GM19043 (cell line): ENCODE measurements at regions not wholly inside any gene's neighbourhood (a gene's known extent, or its start where the extent isn't known, plus 50 kb on each side); places are given as distances from the start of the nearest gene placed in this dataset.

Experiments
- ATAC-seq: cut with Tn5 transposase; IDR thresholded peaks from one replicate; pipeline ENCODE4 v1.9.1; 2021; ENCODE audit warnings: low read depth; ENCODE audit not compliant: unreplicated experiment

DNA sequence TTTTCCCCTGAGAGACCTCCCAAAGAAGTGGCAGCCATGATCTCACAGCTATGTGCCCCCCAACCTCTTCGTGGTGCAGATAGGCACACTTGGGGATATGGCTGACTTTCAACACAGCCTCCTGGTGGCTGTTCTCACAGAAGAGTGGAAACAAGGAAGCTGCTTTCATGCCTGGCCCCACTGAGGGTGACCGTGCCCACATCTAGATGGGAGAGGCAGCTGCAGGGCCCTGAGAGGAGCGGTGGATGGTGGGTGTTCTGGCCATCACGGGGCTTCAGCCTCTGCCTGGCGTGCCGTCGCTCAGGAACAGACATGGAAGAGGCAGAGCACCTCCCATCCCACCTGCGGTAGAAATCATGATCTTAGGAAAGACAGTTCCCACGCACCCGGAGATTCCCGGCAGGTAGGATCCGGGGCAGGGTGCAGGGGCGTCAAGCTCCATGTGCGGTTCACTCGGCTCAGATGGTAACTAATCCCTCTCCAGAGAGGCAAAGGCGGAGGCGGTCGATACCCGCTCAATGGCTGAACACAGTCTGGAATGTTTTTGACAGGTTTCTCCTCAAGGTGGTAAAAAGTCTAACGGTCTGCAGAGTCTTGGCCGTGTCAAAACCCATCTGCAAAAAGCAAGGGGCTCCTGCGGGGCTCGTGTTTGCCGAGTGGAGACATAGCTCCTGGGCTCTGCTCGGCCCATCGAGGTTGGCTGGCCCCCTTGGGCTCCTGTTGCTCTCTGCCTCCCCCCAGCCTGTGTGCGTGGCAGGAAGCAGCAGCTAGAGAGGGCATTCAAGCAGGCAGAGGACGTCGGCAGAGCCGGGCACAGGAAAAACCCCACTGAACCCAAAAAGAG, 225.2 kb upstream of the RTL1 start:
- ATAC-seq, result no peak

DNA sequence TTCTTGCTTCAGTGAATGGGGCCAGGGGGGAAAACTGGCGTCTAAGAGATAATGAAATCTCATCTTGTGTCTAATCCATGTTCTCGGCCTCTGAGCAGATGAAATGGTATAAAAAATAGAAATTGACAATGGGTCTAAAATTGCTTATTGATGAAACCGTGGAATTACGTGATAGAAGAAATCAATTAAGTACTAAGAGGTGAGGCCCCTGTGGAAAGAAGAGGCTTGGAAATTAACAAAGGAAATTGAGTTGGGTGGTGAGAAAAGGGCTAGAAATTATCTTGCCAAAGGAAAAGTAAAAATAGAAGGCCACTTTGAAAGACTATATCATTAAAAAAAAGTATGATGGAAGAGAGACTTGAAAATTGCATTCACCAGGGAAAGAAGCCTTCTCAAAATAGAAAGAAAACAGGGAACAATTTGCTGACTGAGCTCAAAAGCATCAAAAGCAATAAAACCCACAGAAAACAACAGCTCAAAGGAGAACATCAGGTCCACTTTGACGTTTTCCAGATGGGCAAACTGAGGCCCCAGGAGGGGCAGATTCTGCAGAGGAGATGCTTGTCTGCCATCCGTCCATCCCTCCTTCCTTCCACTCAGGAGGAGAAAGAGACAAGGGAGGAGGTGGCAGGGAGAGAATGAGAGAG, 226.1 kb upstream of the RTL1 start:
- no peak for ATAC-seq

DNA sequence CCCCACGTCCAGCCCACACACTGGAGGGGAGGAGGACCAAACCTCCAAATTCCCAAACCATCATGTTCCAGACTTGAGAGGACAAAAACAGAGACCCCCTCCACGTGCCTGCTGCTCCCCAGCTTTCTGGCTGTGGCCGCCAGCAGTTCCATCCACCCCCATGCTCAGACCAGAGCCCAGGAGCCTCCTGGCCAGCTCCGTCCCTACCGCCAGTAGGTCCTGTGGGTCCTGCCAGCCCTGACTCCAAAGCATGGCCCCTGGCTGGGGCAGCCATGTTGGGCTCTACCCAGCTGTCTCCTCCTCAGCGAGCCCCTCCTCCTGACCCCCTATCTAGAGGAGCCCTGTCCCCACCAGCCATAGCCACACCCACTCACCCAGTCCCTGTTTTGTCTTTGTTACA, 227.3 kb upstream of the RTL1 start:
- ATAC-seq, result no peak

DNA sequence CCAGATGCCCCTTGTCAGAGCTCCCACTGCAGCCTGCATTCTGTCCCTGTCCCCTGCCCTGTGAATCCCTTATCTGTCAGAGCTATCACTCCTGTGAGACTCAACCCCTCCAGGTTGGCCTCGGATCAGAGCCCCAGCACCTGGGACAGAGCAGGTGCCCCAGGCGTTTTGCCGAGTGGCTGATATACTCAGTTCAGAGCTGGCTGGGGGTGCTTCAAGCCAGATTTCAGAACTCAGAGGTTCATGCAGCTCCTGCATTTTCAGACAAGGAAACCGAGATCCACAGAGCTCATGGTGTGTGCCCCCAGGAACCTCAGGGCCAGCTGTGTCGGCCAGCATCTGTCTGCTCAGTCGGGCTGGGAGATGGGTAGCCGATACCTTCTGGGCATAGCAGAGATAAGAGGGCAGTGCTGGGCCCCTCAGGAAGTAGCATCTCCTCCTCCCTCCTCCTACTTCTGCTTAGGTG, 228.0 kb upstream of the RTL1 start:
- no peak for ATAC-seq

DNA sequence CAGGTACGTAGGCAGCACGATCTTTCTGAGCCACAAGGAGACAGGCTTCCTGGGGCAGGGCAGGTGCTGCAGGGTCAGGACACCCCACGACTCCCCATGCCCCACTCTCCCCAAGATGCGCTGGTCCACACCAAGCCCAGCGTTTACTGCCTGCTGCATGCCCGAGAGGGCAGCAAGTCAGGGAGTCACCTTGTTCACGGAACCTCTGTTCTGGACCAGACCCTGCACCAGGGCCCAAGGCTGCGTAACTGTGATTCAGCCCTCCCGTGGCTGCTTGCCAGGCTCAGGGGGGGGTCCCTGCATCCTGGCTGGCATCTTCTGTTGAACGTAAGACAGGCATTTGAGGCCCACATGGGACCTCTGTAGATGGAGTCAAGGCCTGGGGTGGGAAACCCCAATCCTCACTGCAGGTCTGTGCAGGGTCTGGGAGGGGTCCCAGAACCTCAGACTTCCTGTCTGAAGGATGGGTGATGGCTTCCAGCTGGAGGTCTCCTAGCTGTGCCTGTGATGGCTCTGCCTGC, 228.6 kb upstream of the RTL1 start:
- ATAC-seq, result no peak

DNA sequence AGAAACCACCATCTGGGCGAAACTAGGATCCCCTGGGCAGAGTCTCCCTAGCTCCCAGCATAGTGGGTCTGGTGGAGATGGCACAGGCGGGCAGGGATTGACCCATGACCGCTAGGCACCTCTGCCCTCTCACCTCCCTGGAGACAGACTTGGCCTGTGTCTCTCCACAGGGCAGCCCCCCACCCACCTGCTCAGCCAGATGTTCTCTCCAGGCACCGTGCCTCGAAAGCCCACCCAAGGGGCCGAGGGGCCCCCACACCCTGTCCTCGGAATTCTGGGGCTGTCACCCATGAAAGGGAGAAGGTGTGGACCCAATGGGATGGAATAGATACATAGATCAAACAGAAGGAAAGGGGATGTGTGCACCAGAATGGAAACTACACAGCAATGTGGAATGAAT, 229.1 kb upstream of the RTL1 start:
- no peak for ATAC-seq

DNA sequence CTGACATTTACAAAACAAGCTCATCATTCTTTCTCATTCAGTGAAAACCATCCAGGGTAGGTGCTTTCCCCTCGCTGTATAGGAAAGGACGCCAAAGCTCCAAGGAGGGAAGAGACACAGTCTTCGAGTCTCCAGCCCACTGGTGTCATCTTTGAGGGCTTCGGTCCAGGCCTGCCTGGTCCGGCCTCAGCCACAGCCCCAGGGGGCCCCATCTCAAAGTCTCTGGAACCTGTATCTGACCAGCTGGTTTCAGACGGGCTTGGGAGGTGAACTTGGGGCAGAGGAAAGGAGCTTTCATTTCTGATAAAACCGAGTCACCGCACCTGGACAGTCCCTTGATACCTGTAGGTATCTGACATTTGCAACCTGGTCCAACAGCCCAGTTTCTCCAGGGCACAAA, 229.5 kb upstream of the RTL1 start:
- no peak for ATAC-seq

DNA sequence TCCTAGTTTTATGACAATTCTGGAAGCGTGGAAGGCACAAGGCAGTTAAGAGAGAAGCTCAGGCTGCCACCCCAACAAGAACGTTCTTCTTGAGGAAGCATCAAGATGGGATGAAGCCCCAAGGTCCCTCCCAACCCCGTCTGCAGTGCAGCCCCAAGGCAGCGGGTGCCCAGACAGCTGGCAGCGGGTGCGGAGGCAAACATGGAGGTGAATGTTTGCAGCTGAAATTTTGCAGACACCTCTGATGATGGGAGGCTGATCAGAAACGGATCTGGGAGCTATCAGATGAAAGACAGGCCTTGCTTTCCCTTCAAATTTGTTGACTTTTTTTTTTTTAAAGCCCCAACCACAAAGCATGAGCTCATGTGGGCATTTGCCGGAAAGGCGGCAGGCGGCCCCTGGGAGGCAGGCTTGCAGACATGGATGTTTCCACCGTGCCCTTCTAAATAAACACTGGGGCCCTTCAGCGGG, 230.7 kb upstream of the RTL1 start:
- no peak for ATAC-seq

DNA sequence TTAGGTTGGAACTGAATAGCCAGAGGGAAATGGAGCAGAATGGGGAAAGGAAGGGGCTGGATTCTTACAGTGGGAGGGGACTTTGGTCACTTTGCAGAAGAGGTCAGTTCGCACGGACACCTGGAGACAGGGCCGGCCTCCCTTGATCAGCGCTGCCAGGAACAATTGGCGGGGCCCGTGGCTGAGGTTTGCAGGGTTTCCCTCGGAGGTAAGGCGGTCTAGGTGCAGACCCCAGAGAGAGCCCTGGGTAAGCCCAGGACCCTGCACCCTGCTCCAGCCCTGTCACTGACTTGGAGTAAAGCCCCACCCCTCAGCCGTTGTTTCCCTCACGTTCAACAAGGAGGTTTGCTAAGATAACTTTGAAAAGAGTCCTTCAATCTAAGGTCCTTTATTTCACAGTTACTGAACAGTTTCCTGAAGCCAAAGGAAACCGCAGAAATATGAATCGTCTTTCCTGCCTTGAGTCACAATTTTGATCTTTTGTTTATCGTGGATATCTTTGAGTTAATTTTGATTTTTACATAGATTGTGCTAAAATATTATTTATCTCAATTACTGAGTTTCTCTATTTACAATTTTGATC, 231.4 kb upstream of the RTL1 start:
- no peak for ATAC-seq

DNA sequence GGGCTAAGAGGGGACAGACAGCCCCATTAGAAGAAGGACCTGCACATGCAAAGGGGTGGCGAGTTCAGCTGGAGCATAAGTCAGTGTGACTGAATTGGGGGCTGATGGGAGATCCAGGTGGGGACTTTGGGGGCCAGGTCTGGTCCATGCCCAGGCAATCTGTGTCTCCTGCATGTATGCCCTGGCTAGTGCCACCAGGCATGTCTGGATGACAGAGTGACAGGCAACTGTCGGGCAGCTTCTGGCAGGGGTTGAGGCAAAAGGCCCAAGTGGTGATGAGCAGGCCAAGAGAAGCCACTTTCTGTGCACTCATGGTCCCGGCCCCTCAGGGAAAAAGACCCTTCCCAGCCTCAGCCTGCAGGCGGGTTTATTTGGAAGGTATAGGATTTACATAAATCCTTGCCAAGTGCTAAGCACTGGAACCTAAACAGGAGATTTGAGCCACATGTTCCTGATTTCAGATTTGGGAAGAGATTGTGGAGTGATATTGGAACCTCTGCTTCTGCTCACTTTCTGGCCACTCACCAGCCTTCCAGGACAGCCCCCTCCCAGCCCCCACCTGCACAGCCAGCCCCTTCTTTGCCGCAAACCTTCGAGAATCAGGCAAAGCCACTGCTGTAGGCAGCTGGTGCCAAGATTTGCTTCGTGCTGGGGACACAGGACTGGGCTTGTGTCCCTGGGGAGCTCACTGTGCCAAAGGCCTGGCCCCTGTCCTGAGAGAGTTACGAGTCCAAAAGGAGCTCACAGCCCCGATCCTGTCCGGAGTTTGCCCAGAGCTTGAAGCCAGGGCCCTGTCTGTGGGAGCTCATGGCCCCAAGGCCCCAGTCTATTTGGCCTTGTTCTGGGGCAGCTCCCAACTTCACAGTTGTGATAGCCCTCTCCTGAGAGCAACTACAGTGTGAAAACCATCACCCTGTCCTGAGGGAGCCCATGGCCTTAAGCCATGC, 232.5 kb upstream of the RTL1 start:
- no peak for ATAC-seq

DNA sequence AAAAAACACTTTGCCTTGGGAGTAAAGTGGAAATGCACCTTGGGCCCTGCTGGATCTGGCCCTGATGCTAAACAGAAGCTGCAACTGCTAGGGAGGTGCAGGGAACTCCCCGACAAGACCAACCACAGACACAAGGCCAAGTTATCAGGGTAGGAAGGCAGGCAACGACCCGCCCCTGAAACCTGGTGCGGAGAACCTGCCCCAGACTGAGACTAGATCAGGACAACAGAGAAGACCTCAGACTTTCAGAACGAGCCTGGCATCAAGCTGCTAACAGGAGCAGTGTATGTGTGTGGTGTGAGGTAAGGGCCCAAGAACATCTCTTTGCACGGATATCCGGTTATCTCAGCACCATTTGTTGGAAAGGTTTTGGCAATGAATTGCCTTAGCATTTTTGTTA, 233.7 kb upstream of the RTL1 start:
- no peak for ATAC-seq

DNA sequence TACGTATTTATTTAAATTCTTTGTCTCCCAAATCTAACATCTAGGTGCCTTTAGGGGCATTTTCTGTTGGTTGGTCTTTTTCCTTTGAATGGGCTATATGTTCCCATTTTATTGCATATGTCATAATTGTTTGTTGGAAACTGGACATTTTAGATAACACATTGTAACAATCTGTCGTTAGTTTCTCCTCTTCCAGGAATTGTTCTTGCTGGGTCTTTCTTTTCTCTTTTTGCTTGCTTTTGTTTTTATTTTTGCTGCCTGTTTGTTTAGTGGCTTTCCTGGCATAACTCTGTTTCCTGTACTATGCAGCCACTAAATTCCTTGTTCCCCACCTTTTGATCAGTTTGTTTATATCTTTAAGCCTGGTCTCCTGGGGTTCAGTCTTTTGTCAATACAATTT, 244.3 kb upstream of the RTL1 start:
- ATAC-seq, result no peak

DNA sequence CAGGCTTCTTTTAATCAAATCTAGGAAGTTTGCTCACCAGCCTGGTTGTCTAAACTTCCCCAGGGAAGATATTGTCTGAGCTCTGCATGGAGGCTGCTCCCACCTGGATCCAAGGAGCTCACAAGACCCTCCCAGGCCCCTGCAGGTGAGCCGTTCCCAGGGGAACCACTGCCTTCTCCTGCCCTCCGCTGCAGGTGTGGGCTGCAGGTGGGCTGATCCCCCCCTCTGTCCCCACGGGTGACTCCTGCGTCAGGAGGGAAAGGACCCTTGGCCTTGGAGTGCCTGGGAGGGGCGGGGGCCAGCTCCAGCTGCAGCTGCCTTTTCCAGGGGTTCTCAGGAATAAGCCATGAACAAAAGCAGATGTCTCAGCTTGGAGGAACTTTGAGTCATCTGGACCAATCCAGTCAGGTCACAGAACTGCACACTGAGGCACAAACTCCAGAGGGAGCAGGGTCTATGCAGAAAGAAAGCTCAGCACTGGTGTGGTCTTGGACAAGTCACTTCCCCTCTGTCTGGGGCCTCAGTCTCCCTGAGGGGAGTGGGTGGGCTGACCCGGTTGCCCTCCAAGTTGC, 246.6 kb upstream of the RTL1 start:
- ATAC-seq, result no peak

DNA sequence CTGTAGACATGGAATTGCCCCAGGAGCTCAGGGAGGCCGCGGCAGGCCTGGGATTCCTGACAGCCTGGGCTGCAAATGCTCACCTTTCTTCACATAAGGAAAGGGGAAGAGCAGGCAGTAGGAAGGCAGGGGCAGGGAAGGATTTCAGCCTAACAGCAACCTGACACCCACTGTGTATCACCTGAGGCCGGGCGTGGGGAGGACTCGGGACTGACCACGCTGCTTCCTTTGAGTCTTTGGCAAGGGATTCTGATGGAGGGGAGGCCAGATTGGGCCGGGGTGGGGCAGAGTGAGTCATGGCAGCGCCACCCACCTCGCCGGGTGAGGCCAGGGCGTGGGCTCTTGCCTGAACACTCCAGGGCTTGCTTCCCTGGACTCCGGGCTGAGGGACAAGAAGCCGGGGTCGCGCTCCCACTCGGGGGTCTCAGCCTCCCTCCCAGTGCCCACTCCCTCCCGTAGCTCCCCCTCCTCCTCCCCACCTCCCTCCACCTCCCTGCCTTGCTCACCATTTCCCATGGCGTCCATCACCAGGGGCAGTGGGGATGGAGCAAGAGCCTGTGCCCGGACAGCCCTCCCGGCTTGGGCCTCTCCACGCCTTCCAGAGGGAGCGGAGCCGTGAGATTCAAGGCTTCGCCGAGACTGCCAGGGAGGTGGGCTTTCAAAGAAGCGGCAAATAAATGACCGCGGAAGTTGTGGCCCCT, 247.9 kb upstream of the RTL1 start:
- ATAC-seq, result no peak

DNA sequence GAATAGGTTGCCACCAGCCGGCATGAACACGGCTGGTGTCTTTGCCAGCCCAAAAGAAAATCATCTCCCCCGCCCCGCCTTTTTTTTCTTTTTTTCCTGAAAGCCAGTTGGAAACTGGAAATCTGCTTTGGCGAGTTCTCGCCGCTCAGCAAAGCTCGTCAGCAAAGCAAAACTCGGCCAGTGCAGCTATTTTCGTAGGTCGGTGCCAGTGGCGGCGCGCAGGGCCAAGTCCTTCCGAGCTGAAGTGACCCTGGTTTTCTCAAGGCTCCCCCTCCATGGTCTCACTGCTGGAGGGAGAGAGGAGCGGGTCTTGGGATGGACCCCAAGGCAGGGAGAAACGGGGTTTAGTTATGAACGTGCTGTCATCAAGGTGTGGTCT, 248.4 kb upstream of the RTL1 start:
- ATAC-seq, result no peak

DNA sequence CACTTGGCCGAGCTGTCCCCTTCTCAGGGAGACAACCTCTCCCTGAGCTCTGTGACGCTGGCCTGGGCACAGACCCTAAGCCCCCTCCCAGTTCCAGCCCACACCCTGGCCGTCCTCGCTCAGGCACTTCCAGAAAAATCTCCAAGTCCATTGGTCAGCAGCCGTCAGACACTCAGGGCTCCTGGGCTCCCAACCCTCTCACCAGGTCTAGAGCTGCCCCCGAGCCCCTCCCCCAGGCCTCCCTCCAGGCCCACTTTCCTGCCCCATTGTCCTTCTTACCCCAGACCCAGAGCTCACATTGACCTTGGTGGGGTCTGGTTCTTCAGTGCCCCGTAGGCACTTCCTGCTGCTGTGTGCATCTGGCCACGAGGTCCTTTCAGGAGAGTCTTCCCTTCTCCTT, 249.3 kb upstream of the RTL1 start:
- no peak for ATAC-seq

DNA sequence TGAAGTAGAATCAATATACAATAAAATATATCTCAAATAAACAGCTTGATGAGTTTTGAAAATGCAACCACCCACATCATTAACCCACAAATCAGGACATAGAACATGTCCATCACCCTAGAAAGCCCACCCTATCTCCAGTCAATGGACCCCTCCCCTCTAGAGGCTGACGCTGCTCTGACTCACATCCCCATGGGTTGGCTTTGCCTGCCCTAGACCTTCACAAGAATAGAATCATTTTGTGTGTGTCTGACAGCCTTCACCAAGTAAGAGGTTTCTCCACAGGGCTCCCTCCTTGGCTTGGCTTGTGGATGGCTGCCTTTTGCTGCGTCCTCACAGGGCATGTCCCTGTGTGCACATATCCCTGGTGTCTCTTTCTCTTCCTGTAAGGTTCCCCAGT, 250.2 kb upstream of the RTL1 start:
- no peak for ATAC-seq

DNA sequence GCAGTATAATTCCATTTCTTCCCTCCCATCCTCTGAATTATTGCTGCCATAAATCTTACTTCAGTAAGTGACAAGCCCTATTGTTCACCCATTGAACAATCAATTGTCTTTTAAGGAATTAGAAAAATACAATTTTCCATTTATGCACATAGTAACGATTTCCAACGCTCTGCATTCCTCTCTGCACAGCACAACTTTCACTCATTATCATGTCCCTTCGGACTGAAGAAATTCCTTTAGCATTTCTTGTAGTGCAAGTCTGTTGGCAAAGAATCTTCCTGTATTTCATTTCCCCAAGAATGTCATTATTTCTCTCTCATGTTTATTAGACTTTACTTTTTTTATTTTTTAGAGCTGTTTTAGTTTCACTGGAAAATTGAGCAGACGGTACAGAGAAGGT, 252.1 kb upstream of the RTL1 start:
- ATAC-seq, result no peak

DNA sequence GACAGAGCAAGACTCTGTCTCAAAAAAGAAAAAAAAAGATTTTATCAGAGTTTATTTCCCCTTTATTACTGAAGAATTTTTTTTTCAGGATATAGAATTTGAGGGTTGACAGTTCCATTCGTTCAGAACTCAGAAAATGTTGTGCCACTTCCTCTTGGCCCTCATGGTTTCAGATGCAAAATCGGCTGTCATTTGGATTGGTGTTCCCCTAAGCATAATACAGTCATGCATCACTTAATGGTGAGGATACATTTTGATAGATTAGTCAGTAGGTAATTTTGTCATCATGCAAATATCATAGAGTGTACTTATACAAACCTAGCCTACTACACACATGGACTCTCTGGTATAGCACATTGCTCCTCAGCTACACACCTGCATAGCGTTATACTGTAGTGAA, 263.9 kb upstream of the RTL1 start:
- ATAC-seq, result no peak

DNA sequence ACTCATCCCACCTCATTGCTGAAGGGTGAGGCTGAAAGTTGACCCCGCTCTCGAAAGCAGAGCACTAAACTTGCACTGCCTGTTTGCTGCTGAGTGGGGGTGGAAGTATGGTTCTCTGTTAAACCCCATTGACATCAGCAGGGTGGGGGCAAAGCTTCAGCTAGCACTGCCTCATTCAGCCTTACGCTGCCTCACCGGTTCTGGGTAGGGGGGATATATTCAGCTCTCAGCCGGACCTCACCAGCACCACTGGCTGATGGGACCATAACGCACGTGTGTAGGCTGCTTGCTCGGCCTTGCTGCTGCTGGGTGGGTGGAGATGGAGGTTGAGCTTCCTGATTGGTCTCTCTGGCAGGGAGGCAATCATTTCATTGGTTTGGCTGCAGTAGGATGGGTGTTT, 265.7 kb upstream of the RTL1 start:
- ATAC-seq, result no peak
